ENCODE measurements at regions not wholly inside any gene's neighbourhood (a gene's known extent, or its start where the extent isn't known, plus 50 kb on each side); places are given as distances from the start of the nearest gene placed in this dataset.

- Histone ChIP-seq H3K4me3 (no peak overlapping the region), H3K9me3 (no peaks in the 10 kb centered on the region), H3K36me3 (ENCODE audit: low read depth, missing control alignments) (no peaks in the 10 kb centered on the region), H3K27me3 (no peaks in the 10 kb centered on the region), H3K4me1 (peaks cover 3% of the 10 kb centered on the region), H3K27ac (no peak overlapping the region)
- intact Hi-C loops (cut with DNase I; ENCODE audit: low total_unique reads) = no loop called here
- WGBS, 2 donors = 68 to 90% methylated on average over 2 of the region's 2 CpGs
- DNase-seq = no peak
- no peak for TF ChIP-seq CTCF (IDR thresholded peaks at IDR 0.05)
- no peak for TF ChIP-seq POLR2A (IDR thresholded peaks at IDR 0.05)
Measured at GRCh38 chr1:115144176-115144575, 54.9 kb upstream of the TSPAN2 start.

GRCh38 chr1:115142616-115143015 is 53.3 kb upstream of the TSPAN2 start:
- Histone ChIP-seq H3K36me3 (ENCODE audit: low read depth, missing control alignments) (no peaks in the 10 kb centered on the region), H3K27me3 (no peaks in the 10 kb centered on the region), H3K9me3 (no peaks in the 10 kb centered on the region), H3K4me3 (no peak overlapping the region), H3K27ac (no peak overlapping the region), H3K4me1 (peaks cover 4% of the 10 kb centered on the region)
- intact Hi-C loops (cut with DNase I; ENCODE audit: low total_unique reads) = no loop called here
- WGBS, 2 donors = 58 to 75% methylated on average over 3 of the region's 3 CpGs
- DNase-seq = peak; percentile 44
- no peak for TF ChIP-seq POLR2A (IDR thresholded peaks at IDR 0.05)
- peak in 1 of 3 experiments; percentile 8 for TF ChIP-seq CTCF (IDR thresholded peaks at IDR 0.05)

- Histone ChIP-seq H3K4me1 (peaks cover 4% of the 10 kb centered on the region), H3K27ac (no peak overlapping the region), H3K36me3 (ENCODE audit: low read depth, missing control alignments) (no peaks in the 10 kb centered on the region), H3K27me3 (no peaks in the 10 kb centered on the region), H3K4me3 (no peak overlapping the region), H3K9me3 (no peaks in the 10 kb centered on the region)
- TF ChIP-seq POLR2A (IDR thresholded peaks at IDR 0.05) (no peak), CTCF (IDR thresholded peaks at IDR 0.05) (no peak)
- intact Hi-C loops (cut with DNase I; ENCODE audit: low total_unique reads) = no loop called here
- no peak for DNase-seq
Measured at GRCh38 chr1:115141145-115141454, 51.8 kb upstream of the TSPAN2 start.

GRCh38 chr1:115140442-115141144 is 51.3 kb upstream of the TSPAN2 start:
- TF ChIP-seq CTCF (IDR thresholded peaks at IDR 0.05) = no peak
- no peak for TF ChIP-seq POLR2A (IDR thresholded peaks at IDR 0.05)
- Histone ChIP-seq H3K36me3 (ENCODE audit: low read depth, missing control alignments) (no peaks in the 10 kb centered on the region), H3K4me3 (no peak overlapping the region), H3K9me3 (no peaks in the 10 kb centered on the region), H3K27me3 (no peaks in the 10 kb centered on the region), H3K27ac (no peak overlapping the region), H3K4me1 (peaks cover 4% of the 10 kb centered on the region)
- intact Hi-C loops (cut with DNase I; ENCODE audit: low total_unique reads) = no loop called here
- 88 to 93% methylated on average over 2 of the region's 2 CpGs for WGBS, 2 donors
- no peak for DNase-seq

DNA sequence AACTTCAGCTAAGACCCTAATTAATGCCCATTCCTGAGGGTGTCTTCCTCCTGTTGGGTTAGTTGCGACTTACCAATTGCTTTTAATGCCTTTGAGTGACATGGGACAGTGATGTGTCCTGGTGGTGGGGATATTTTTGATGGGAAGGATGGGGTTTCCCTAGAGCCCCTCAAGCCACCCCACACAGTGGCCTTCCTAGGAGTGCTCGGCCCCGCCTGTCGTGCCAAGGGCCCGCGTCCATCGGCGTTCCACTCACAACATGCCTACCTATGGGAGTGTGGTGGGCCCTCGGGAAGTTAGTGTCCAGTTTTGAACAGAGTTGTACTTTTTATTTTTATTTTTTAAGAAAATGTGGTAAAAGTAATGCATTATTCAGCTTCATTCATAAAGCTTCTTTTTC is 50.1 kb upstream of the TSPAN2 start:
- no peak overlapping the region for H3K27ac ChIP-seq
- H3K36me3 ChIP-seq (ENCODE audit: low read depth, missing control alignments) = no peaks in the 10 kb centered on the region
- TF ChIP-seq POLR2A (IDR thresholded peaks at IDR 0.05) = no peak
- no peak for TF ChIP-seq CTCF (IDR thresholded peaks at IDR 0.05)
- peaks cover 4% of the 10 kb centered on the region for H3K4me1 ChIP-seq
- intact Hi-C loops (cut with DNase I; ENCODE audit: low total_unique reads) = loop anchor here (10.0 kb wide), 2 partner anchors 335 to 455 kb away; no protein-coding TSS in a partner anchor
- WGBS, 2 donors = 63 to 68% methylated on average over 9 of the region's 9 CpGs
- DNase-seq = no peak
- no peaks in the 10 kb centered on the region for H3K9me3 ChIP-seq
- no peaks in the 10 kb centered on the region for H3K27me3 ChIP-seq
- H3K4me3 ChIP-seq = no peak overlapping the region

Data from testis (tissue), 2 donors.